GM21360 (cell line): ENCODE measurements at regions not wholly inside any gene's neighbourhood (a gene's known extent, or its start where the extent isn't known, plus 50 kb on each side); places are given as distances from the start of the nearest gene placed in this dataset.
"Not testable (repeated sequence)": the region's sequence is repeated elsewhere in the genome, so short reads cannot be mapped to it uniquely, and the experiment has no call there.

Experiments
- ATAC-seq: cut with Tn5 transposase; IDR thresholded peaks from one replicate; pipeline ENCODE4 v1.9.1; 2021; ENCODE audit warnings: mild to moderate bottlenecking, moderate library complexity; ENCODE audit not compliant: unreplicated experiment

- ATAC-seq, result no peak
These were observed 1026.1 kb upstream of the MIR17HG start for GRCh38 chr13:90321281-90321931.

- ATAC-seq, result no peak
These were observed 1017.8 kb upstream of the MIR17HG start for GRCh38 chr13:90329641-90330040.

- no peak for ATAC-seq
These were observed 1015.5 kb upstream of the MIR17HG start for GRCh38 chr13:90331974-90332373.

- no peak for ATAC-seq
These were observed 1011.0 kb upstream of the MIR17HG start for GRCh38 chr13:90336507-90336906.

GRCh38 chr13:90341348-90341747 is 1006.1 kb upstream of the MIR17HG start:
- not testable (repeated sequence) for ATAC-seq

- ATAC-seq, result not testable (repeated sequence)
These were observed 998.9 kb upstream of the MIR17HG start for GRCh38 chr13:90348477-90349136.

- ATAC-seq, result no peak
These were observed 994.7 kb upstream of the MIR17HG start for GRCh38 chr13:90352763-90353162.

- ATAC-seq, result no peak
These were observed 992.2 kb upstream of the MIR17HG start for GRCh38 chr13:90355162-90355751.

GRCh38 chr13:90360785-90361184 is 986.7 kb upstream of the MIR17HG start:
- no peak for ATAC-seq

- ATAC-seq, result no peak
These were observed 984.8 kb upstream of the MIR17HG start for GRCh38 chr13:90362707-90363106.

- ATAC-seq, result no peak
These were observed 982.4 kb upstream of the MIR17HG start for GRCh38 chr13:90365130-90365529.

GRCh38 chr13:90374168-90374567 is 973.3 kb upstream of the MIR17HG start:
- no peak for ATAC-seq

GRCh38 chr13:90375851-90376250 is 971.6 kb upstream of the MIR17HG start:
- no peak for ATAC-seq

- no peak for ATAC-seq
These were observed 965.1 kb upstream of the MIR17HG start for GRCh38 chr13:90382425-90382824.

- no peak for ATAC-seq
These were observed 961.6 kb upstream of the MIR17HG start for GRCh38 chr13:90385781-90386489.

- ATAC-seq, result no peak
These were observed 958.5 kb upstream of the MIR17HG start for GRCh38 chr13:90388887-90389452.

GRCh38 chr13:90389537-90389936 is 958.0 kb upstream of the MIR17HG start:
- no peak for ATAC-seq

GRCh38 chr13:90393408-90393807 is 954.1 kb upstream of the MIR17HG start:
- ATAC-seq, result no peak

- ATAC-seq, result no peak
These were observed 952.1 kb upstream of the MIR17HG start for GRCh38 chr13:90395348-90395747.

- no peak for ATAC-seq
These were observed 951.6 kb upstream of the MIR17HG start for GRCh38 chr13:90395846-90396245.

GRCh38 chr13:90396266-90396665 is 951.2 kb upstream of the MIR17HG start:
- no peak for ATAC-seq
